ENCODE measurements at regions not wholly inside any gene's neighbourhood (a gene's known extent, or its start where the extent isn't known, plus 50 kb on each side); places are given as distances from the start of the nearest gene placed in this dataset.

GRCh38 chr6:22466665-22467245 is 102.6 kb upstream of the HDGFL1 start:
- no peak for TF ChIP-seq POLR2A (IDR thresholded peaks at IDR 0.05; ENCODE audit: low read depth, low read length)
- TF ChIP-seq POLR2AphosphoS5 (IDR thresholded peaks at IDR 0.05; ENCODE audit: low read depth, low read length) = no peak
- no peak for TF ChIP-seq TAF1 (IDR thresholded peaks at IDR 0.05; ENCODE audit: borderline replicate concordance, low read depth, low read length)

All from GM12892 (cell line).